Gastroesophageal sphincter (tissue), 3 donors: ENCODE measurements at regions not wholly inside any gene's neighbourhood (a gene's known extent, or its start where the extent isn't known, plus 50 kb on each side); places are given as distances from the start of the nearest gene placed in this dataset.

Experiments used
- POLR2A ChIP-seq, 2 donors: fragments of 450-650 bp; IDR thresholded peaks; one replicate each; pipeline ENCODE4 v1.6.1; 2017; ENCODE audit warnings: antibody characterized with exemption in 2 of 2, mild to moderate bottlenecking in 2 of 2, moderate library complexity in 1 of 2
- POLR2AphosphoS5 ChIP-seq: sonication (generic); formaldehyde crosslinking; IDR thresholded peaks from one replicate; pipeline ENCODE4 v1.6.1; 2017; ENCODE audit warnings: antibody characterized with exemption
- TF ChIP-seq, protein P1 (sequence below), 4 experiments: fragments of 200-600 bp in 2 of 4; fragments of 450-650 bp in 2 of 4; sonication (generic) in 1 of 4; IDR thresholded peaks; one replicate each; pipeline ENCODE4 v1.5.1; 2017 to 2019; ENCODE audit warnings: antibody characterized with exemption in 4 of 4, mild to moderate bottlenecking in 2 of 4, moderate library complexity in 2 of 4

DNA sequence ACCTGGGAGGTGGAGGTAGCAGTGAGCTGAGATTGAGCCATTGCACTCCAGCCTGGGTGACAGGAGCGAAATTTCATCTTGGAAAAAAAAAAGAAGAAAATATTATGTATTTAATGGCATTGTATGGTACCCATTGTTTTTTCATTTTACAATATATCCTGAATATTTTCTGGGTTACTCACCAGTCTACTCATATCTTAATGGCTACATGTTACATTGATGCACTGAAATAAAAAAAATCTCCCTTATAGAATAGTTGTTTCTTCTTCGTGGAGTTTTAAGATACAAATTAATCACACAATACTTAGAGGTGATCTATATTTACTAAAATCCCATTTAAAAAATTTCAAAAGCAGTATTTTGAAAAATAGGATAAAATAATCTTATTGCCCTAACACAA is 66.3 kb upstream of the XPO1 start:
- TF ChIP-seq, protein P1, sequence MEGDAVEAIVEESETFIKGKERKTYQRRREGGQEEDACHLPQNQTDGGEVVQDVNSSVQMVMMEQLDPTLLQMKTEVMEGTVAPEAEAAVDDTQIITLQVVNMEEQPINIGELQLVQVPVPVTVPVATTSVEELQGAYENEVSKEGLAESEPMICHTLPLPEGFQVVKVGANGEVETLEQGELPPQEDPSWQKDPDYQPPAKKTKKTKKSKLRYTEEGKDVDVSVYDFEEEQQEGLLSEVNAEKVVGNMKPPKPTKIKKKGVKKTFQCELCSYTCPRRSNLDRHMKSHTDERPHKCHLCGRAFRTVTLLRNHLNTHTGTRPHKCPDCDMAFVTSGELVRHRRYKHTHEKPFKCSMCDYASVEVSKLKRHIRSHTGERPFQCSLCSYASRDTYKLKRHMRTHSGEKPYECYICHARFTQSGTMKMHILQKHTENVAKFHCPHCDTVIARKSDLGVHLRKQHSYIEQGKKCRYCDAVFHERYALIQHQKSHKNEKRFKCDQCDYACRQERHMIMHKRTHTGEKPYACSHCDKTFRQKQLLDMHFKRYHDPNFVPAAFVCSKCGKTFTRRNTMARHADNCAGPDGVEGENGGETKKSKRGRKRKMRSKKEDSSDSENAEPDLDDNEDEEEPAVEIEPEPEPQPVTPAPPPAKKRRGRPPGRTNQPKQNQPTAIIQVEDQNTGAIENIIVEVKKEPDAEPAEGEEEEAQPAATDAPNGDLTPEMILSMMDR (IDR thresholded peaks at IDR 0.05): no peak
- TF ChIP-seq POLR2A (IDR thresholded peaks at IDR 0.05): no peak
- no peak for TF ChIP-seq POLR2AphosphoS5
